ENCODE measurements at regions not wholly inside any gene's neighbourhood (a gene's known extent, or its start where the extent isn't known, plus 50 kb on each side); places are given as distances from the start of the nearest gene placed in this dataset.

DNA sequence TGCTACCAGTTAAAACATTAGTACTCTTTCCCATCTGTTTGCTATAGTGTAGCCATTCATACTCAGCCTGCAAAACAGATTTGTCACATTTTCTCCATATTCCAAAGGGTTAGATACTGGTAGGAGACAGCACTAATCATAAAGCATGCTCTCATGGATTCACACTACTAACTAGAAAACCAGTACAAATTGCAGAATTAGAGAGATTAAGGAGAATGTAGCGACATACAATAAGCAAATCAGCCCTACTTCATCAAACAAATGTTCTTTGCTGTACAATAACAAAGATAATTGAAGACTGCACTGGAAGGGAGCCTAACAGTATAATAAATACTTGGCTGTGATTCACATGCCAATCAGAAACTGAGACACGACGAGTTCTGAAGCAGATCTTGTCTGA, 368.0 kb upstream of the PRMT6 start:
- Mint-ChIP-seq H3K4me1 (peaks cover 20% of the 10 kb centered on the region), H3K36me3 (ENCODE audit: low read depth) (no peaks in the 10 kb centered on the region), H3K9me3 (no peaks in the 10 kb centered on the region), H3K27ac (peak overlapping the region in 1 of 3 experiments; percentile 56), H3K4me3 (no peak overlapping the region), H3K27me3 (ENCODE audit: low read depth) (no peaks in the 10 kb centered on the region)
- TF ChIP-seq, protein P1, sequence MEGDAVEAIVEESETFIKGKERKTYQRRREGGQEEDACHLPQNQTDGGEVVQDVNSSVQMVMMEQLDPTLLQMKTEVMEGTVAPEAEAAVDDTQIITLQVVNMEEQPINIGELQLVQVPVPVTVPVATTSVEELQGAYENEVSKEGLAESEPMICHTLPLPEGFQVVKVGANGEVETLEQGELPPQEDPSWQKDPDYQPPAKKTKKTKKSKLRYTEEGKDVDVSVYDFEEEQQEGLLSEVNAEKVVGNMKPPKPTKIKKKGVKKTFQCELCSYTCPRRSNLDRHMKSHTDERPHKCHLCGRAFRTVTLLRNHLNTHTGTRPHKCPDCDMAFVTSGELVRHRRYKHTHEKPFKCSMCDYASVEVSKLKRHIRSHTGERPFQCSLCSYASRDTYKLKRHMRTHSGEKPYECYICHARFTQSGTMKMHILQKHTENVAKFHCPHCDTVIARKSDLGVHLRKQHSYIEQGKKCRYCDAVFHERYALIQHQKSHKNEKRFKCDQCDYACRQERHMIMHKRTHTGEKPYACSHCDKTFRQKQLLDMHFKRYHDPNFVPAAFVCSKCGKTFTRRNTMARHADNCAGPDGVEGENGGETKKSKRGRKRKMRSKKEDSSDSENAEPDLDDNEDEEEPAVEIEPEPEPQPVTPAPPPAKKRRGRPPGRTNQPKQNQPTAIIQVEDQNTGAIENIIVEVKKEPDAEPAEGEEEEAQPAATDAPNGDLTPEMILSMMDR (IDR thresholded peaks at IDR 0.05; ENCODE audit: unreplicated experiment in 3 of 3), result no peak

DNA sequence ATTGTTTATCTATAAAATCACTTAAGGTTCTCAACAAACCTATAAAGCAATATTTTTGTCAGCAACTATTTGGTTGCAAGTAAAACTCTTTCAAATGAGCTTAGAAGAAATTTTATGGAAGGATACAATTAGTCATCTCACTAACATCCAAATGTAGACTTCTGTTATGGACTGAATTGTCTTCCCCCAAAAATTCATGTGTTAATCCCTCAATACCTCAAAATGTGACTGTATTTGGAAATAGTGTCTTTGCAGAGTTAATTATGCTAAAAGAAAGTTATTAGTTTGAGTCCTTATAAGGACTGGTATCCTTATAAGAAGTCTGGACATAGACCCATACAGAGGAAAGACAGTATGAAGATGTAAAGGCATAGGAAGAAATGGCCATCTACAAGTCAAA, 357.8 kb upstream of the PRMT6 start:
- Mint-ChIP-seq H3K27me3 (ENCODE audit: low read depth) (no peaks in the 10 kb centered on the region), H3K36me3 (ENCODE audit: low read depth) (no peaks in the 10 kb centered on the region), H3K9me3 (peaks cover 7% of the 10 kb centered on the region), H3K4me3 (no peak overlapping the region), H3K27ac (no peak overlapping the region), H3K4me1 (peaks cover 5% of the 10 kb centered on the region)
- TF ChIP-seq, protein P1 (IDR thresholded peaks at IDR 0.05; ENCODE audit: unreplicated experiment in 3 of 3), result no peak

DNA sequence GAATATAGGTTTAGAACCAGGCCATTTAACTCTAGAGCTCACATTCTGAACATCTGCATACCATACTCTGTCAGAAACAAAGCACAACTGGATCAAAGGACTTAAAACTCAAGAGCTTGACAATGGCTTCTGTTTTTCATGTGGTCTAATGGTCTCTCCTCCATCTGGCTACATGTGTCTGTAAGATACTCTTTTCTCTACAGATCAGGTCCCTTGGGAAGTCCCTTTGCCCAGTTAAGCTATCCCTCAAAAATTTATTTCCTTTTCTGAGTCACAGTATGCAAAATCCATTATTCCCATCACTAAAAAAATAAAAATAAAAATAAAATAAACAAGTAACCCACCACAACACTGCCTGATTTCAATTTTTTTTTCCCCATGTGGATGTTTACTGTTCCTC, 357.0 kb upstream of the PRMT6 start:
- H3K4me1 Mint-ChIP-seq, result peaks cover 5% of the 10 kb centered on the region
- H3K9me3 Mint-ChIP-seq, result peaks cover 7% of the 10 kb centered on the region
- no peak overlapping the region for H3K4me3 Mint-ChIP-seq
- TF ChIP-seq, protein P1 (IDR thresholded peaks at IDR 0.05; ENCODE audit: unreplicated experiment in 3 of 3), result no peak
- H3K27me3 Mint-ChIP-seq (ENCODE audit: low read depth), result no peaks in the 10 kb centered on the region
- H3K36me3 Mint-ChIP-seq (ENCODE audit: low read depth), result no peaks in the 10 kb centered on the region
- H3K27ac Mint-ChIP-seq, result no peak overlapping the region

DNA sequence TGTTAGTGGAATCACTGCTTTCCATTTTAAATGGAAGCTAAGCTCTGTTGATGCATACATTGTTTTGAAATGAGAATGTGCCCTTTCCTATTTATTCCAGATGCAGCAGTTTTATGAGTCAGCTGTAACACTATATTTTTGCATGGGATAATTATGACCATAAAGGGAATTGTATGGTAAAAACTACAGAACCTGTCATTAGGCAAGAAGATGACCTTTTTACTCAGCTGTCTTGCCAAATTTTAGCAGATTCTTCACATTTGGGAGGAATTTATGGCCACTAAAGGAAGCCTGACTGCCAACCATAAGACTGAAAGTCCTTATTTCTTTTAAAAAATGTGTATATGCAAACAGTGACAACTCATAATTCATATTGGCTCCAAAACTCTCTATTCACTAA, 356.3 kb upstream of the PRMT6 start:
- peaks cover 7% of the 10 kb centered on the region for H3K9me3 Mint-ChIP-seq
- H3K4me1 Mint-ChIP-seq, result peaks cover 5% of the 10 kb centered on the region
- no peaks in the 10 kb centered on the region for H3K36me3 Mint-ChIP-seq (ENCODE audit: low read depth)
- no peaks in the 10 kb centered on the region for H3K27me3 Mint-ChIP-seq (ENCODE audit: low read depth)
- H3K4me3 Mint-ChIP-seq, result no peak overlapping the region
- TF ChIP-seq, protein P1 (IDR thresholded peaks at IDR 0.05; ENCODE audit: unreplicated experiment in 3 of 3), result no peak
- H3K27ac Mint-ChIP-seq, result peak overlapping the region in 1 of 3 experiments; percentile 34

DNA sequence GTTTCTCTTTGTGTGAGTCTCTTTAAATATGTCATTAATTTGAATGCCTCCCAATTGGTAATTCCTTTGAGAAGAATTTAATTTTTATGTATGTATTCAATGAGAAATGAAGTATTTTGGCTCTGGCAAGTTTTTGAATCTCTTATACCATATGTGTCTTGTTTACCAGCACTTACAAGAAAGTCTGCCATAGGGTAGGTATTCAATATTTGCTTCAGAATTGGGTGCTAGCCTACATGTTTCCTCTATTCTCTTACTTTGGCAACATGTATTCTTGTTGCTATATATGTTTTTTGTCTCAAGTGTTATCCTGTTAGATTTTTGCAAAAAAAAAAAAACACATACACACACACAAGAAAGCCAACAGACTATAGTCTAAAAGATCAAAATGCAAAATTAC, 350.5 kb upstream of the PRMT6 start:
- TF ChIP-seq, protein P1 (IDR thresholded peaks at IDR 0.05; ENCODE audit: unreplicated experiment in 3 of 3), result no peak
- Mint-ChIP-seq H3K27ac (no peak overlapping the region), H3K27me3 (ENCODE audit: low read depth) (no peaks in the 10 kb centered on the region), H3K36me3 (ENCODE audit: low read depth) (no peaks in the 10 kb centered on the region), H3K4me3 (no peak overlapping the region), H3K4me1 (no peaks in the 10 kb centered on the region), H3K9me3 (peaks cover 2% of the 10 kb centered on the region)

DNA sequence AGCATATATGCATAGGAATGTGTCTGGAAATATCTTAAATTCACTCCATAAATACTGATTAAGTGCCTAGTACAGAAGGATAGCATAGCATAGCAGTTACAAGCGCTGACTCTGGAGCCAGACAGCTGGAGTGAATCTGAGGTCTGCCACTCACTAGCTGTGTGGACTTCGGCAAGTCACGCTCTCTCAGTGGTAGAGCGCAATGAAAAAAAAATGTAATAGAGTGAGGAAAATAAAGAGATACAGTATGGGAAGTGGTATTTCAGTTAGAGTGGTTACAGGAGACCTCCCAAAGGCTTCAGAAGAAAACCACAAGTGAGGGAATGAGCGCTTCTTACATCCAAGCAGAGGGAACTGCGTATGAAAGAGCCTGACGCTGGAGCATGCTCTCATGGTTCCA, 338.9 kb upstream of the PRMT6 start:
- Mint-ChIP-seq H3K4me3 (no peak overlapping the region), H3K36me3 (ENCODE audit: low read depth) (no peaks in the 10 kb centered on the region), H3K9me3 (peaks cover 3% of the 10 kb centered on the region), H3K27me3 (ENCODE audit: low read depth) (no peaks in the 10 kb centered on the region), H3K27ac (peak overlapping the region in 1 of 3 experiments; percentile 76), H3K4me1 (peaks cover 4% of the 10 kb centered on the region)
- TF ChIP-seq, protein P1 (IDR thresholded peaks at IDR 0.05; ENCODE audit: unreplicated experiment in 3 of 3), result no peak
